Cardiac muscle cell (in vitro differentiated cells and primary cell): ENCODE measurements at regions not wholly inside any gene's neighbourhood (a gene's known extent, or its start where the extent isn't known, plus 50 kb on each side); places are given as distances from the start of the nearest gene placed in this dataset.
"Not testable (repeated sequence)": the region's sequence is repeated elsewhere in the genome, so short reads cannot be mapped to it uniquely, and the experiment has no call there.

Source experiments
- DNase-seq, 2 donors: peaks; one replicate each; pipeline versions ENCODE4 v3.0.0 to v3.0.0-alpha.2; 2010 to 2017; ENCODE audit warnings: low read depth in 1 of 2, low spot score in 1 of 2
- H3K27ac ChIP-seq: fragments of 200-600 bp; sonication (generic); 2 replicates; pipeline ENCODE4 v1.5.1; 2016
- H3K27me3 ChIP-seq: fragments of 200-600 bp; sonication (generic); 2 replicates; pipeline ENCODE4 v1.6.0; 2016; ENCODE audit warnings: control low read depth
- H3K36me3 ChIP-seq: fragments of 200-600 bp; sonication (generic); 2 replicates; pipeline ENCODE4 v1.5.1; 2016; ENCODE audit warnings: control low read depth
- H3K4me1 ChIP-seq: fragments of 200-600 bp; sonication (generic); 2 replicates; pipeline ENCODE4 v1.8.1; 2017; ENCODE audit warnings: low read depth, mild to moderate bottlenecking, mixed run types
- H3K4me3 ChIP-seq: fragments of 200-600 bp; sonication (generic); 2 replicates; pipeline ENCODE4 v1.5.1; 2016; ENCODE audit warnings: mild to moderate bottlenecking
- H3K9me3 ChIP-seq: fragments of 200-600 bp; sonication (generic); 2 replicates; pipeline ENCODE4 v1.5.1; 2017; ENCODE audit warnings: low read depth, mild to moderate bottlenecking, control low read depth
- TF ChIP-seq, protein P1 (sequence below): IDR thresholded peaks from 2 replicates; pipeline ENCODE4 v1.5.1; 2012; ENCODE audit warnings: low read depth, mild to moderate bottlenecking, low read length

DNA sequence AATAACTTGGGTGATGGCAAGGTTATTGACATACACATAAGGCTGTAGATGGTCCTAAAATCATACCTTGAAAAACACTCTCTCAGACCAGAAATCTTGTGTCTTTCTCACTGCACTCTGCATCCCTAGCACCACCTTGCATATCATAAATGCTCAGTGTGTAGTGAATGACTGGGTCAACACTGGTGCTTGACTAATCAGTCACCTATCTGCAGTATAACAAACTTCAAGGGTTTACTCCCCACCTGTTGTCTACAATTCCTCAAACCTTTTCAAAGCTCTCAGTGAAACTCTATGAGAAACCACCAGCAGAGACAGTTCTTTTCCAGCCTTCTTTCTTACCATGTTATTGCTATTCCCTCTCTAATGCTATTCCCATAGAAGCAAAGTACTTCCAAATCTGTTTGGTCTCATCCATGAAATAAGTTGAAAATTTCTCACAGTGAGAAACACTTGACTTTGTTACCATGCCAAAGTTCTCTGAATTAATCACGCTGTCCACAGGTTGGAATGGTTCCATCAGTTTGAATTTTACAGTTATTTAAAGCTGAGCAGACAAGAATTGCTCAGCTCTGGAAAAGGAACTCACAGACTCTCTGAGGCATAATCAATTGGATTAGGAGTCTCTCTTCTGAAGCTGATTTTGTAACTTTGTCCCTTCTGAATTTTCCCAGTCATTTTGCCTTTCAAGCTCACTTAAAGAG lies 104.8 kb upstream of the EYA4 start:
- H3K27ac ChIP-seq = no peak overlapping the region
- H3K4me3 ChIP-seq = no peak overlapping the region
- peaks cover 9% of the 10 kb centered on the region for H3K4me1 ChIP-seq
- DNase-seq = no peak
- no peaks in the 10 kb centered on the region for H3K36me3 ChIP-seq
- TF ChIP-seq, protein P1, sequence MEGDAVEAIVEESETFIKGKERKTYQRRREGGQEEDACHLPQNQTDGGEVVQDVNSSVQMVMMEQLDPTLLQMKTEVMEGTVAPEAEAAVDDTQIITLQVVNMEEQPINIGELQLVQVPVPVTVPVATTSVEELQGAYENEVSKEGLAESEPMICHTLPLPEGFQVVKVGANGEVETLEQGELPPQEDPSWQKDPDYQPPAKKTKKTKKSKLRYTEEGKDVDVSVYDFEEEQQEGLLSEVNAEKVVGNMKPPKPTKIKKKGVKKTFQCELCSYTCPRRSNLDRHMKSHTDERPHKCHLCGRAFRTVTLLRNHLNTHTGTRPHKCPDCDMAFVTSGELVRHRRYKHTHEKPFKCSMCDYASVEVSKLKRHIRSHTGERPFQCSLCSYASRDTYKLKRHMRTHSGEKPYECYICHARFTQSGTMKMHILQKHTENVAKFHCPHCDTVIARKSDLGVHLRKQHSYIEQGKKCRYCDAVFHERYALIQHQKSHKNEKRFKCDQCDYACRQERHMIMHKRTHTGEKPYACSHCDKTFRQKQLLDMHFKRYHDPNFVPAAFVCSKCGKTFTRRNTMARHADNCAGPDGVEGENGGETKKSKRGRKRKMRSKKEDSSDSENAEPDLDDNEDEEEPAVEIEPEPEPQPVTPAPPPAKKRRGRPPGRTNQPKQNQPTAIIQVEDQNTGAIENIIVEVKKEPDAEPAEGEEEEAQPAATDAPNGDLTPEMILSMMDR = no peak
- no peaks in the 10 kb centered on the region for H3K27me3 ChIP-seq
- H3K9me3 ChIP-seq = no peaks in the 10 kb centered on the region

DNA sequence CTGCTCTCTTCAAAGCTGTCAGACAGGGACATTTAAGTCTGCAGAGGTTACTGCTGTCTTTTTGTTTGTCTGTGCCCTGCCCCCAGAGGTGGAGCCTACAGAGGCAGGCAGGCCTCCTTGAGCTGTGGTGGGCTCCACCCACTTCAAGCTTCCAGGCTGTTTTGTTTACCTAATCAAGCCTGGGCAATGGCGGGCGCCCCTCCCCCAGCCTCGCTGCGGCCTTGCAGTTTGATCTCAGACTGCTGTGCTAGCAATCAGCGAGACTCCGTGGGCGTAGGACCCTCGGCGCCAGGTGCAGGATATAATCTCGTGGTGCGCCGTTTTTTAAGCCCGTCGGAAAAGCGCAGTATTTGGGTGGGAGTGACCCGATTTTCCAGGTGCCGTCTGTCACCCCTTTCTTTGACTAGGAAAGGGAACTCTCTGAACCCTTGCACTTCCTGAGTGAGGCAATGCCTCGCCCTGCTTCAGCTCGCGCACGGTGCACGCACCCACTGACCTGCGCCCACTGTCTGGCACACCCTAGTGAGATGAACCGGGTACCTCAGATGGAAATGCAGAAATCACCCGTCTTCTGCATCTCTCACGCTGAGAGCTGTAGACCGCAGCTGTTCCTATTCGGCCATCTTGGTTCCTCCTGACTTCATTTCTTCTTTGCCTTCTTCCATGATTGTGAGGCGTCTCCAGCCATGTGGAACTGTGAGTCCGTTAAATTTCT lies 93.5 kb upstream of the EYA4 start:
- not testable (repeated sequence) for H3K27ac ChIP-seq, H3K9me3 ChIP-seq, DNase-seq

DNA sequence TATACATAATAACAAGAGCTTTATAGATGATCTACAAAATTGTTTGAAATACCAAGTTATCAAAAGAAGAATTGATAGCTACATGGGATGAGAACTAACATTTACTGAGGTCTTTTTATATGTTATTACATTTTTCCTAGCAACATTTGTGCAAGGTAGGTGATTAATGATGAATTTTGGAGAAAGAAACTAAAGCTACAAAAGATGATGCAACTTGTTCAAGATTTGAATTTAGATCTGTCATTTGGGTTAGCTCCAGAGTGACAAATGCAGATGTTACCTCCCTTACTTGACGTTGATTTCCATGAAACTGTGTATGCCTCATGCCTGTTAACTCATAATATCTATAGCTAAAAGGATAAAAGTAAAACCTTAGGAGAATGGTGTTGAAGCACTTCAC lies 84.5 kb upstream of the EYA4 start:
- DNase-seq = no peak
- no peaks in the 10 kb centered on the region for H3K9me3 ChIP-seq
- H3K27ac ChIP-seq = no peak overlapping the region
- H3K27me3 ChIP-seq = no peaks in the 10 kb centered on the region
- H3K4me3 ChIP-seq = no peak overlapping the region
- TF ChIP-seq, protein P1 = no peak
- H3K4me1 ChIP-seq = no peaks in the 10 kb centered on the region
- no peaks in the 10 kb centered on the region for H3K36me3 ChIP-seq

More for the DNA sequence above, 93.5 kb upstream of the EYA4 start:
- not testable (repeated sequence) for H3K27me3 ChIP-seq, H3K4me1 ChIP-seq, H3K4me3 ChIP-seq, H3K36me3 ChIP-seq

DNA sequence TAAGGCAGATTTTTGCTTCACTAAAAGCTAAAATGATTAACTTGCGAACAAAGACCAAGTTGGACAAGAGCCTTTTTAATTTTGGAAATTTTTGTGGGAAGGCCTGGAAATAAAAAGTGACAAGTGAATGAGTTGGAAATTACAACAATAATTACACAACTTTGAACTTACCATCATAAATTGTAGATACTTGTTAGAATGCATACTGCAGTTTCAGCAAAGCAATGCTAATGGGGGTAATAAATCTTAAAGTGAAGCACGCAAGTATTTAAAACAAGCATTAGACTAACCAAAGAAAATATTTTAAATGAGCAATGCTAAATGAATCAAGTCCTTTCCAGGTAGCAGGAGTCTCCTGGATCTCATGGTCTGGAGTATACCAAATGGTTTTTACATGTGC lies 83.2 kb upstream of the EYA4 start:
- Histone ChIP-seq H3K36me3 (no peaks in the 10 kb centered on the region), H3K4me1 (no peaks in the 10 kb centered on the region), H3K27ac (no peak overlapping the region), H3K27me3 (no peaks in the 10 kb centered on the region), H3K9me3 (no peaks in the 10 kb centered on the region), H3K4me3 (no peak overlapping the region)
- TF ChIP-seq, protein P1 = no peak
- no peak for DNase-seq

DNA sequence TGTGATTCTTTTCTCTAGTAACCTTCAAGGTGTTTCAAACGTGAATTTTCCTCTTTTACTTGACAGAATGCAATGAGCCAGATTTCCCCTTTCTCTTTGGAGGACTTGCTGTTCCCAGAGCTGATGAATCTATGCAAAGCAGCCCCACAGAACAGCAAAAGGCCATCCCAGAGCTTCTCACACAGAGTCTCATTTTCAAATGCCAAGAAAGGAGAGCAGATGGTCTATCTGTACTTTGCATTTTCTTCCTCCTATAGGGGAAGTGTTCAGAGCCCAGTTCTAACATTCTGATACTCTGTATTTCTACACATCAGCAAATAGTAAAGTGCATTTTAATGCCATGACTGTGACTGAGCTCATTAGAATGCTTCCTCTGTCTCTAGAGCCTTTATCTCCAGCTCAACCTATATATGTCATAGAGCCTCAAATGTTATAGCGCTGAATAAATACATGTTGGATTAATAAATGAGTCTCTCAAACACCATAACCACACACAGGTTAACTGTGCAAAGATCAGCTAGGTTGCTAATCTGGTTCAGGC lies 81.8 kb upstream of the EYA4 start:
- Histone ChIP-seq H3K4me3 (no peak overlapping the region), H3K27me3 (no peaks in the 10 kb centered on the region), H3K27ac (no peak overlapping the region), H3K36me3 (no peaks in the 10 kb centered on the region), H3K4me1 (no peaks in the 10 kb centered on the region), H3K9me3 (no peaks in the 10 kb centered on the region)
- TF ChIP-seq, protein P1 = no peak
- DNase-seq = no peak

DNA sequence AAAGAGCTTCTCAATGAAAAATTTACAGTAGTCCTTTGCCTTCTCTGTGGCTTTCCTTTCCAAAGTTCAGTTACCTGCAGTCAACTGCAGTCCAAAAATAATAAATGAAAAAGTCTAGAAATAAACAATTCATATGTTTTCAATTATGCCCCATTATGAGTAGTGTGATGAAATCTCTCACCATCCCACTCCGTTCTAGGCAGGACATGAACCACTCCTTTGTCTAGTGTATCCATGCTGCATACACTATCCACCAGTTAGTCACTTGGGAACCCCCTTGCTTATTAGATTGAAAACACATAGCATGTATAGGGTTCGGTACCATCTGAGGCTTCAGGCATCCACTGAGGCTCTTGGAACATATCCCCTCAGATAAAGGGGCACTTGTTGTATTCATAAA lies 80.6 kb upstream of the EYA4 start:
- no peaks in the 10 kb centered on the region for H3K27me3 ChIP-seq
- H3K4me3 ChIP-seq = no peak overlapping the region
- no peaks in the 10 kb centered on the region for H3K4me1 ChIP-seq
- H3K9me3 ChIP-seq = no peaks in the 10 kb centered on the region
- no peaks in the 10 kb centered on the region for H3K36me3 ChIP-seq
- TF ChIP-seq, protein P1 = no peak
- no peak for DNase-seq
- H3K27ac ChIP-seq = no peak overlapping the region
